ENCODE measurements at regions not wholly inside any gene's neighbourhood (a gene's known extent, or its start where the extent isn't known, plus 50 kb on each side); places are given as distances from the start of the nearest gene placed in this dataset.

- peaks cover 9% of the 10 kb centered on the region for H3K9me3 Mint-ChIP-seq
- no peak overlapping the region for H3K27ac Mint-ChIP-seq
- ATAC-seq (no peak), DNase-seq (no peak)
- no peak for TF ChIP-seq CTCF (IDR thresholded peaks at IDR 0.05)
- no peaks in the 10 kb centered on the region for H3K36me3 Mint-ChIP-seq (ENCODE audit: low read depth)
- no peaks in the 10 kb centered on the region for H3K27me3 Mint-ChIP-seq
- POLR2A ChIA-PET: no interaction called here
- no peak overlapping the region for H3K4me3 Mint-ChIP-seq
- H3K4me1 Mint-ChIP-seq (ENCODE audit: low read depth): no peaks in the 10 kb centered on the region
- CTCF ChIA-PET: no interaction called here
- intact Hi-C loops (cut with micrococcal nuclease): no loop called here
Measured at GRCh38 chr3:6733699-6734394, 127.1 kb upstream of the GRM7 start.

GRCh38 chr3:6734395-6734746, 126.5 kb upstream of the GRM7 start:
- DNase-seq (no peak), ATAC-seq (no peak)
- H3K4me3 Mint-ChIP-seq: no peak overlapping the region
- intact Hi-C loops (cut with micrococcal nuclease): no loop called here
- no peak overlapping the region for H3K27ac Mint-ChIP-seq
- no peaks in the 10 kb centered on the region for H3K4me1 Mint-ChIP-seq (ENCODE audit: low read depth)
- no peaks in the 10 kb centered on the region for H3K27me3 Mint-ChIP-seq
- TF ChIP-seq CTCF (IDR thresholded peaks at IDR 0.05): no peak
- H3K36me3 Mint-ChIP-seq (ENCODE audit: low read depth): no peaks in the 10 kb centered on the region
- peaks cover 9% of the 10 kb centered on the region for H3K9me3 Mint-ChIP-seq
- ChIA-PET POLR2A (no interaction called here), CTCF (no interaction called here)

- DNase-seq (no peak), ATAC-seq (no peak)
- Mint-ChIP-seq H3K27ac (no peak overlapping the region), H3K4me1 (ENCODE audit: low read depth) (no peaks in the 10 kb centered on the region), H3K36me3 (ENCODE audit: low read depth) (no peaks in the 10 kb centered on the region), H3K4me3 (no peak overlapping the region), H3K27me3 (no peaks in the 10 kb centered on the region), H3K9me3 (peaks cover 4% of the 10 kb centered on the region)
- ChIA-PET POLR2A (no interaction called here), CTCF (no interaction called here)
- intact Hi-C loops (cut with micrococcal nuclease): no loop called here
- no peak for TF ChIP-seq CTCF (IDR thresholded peaks at IDR 0.05)
Measured at GRCh38 chr3:6736836-6737629, 123.9 kb upstream of the GRM7 start.

GRCh38 chr3:6737630-6738029, 123.3 kb upstream of the GRM7 start:
- Mint-ChIP-seq H3K27me3 (no peaks in the 10 kb centered on the region), H3K27ac (no peak overlapping the region), H3K4me1 (ENCODE audit: low read depth) (no peaks in the 10 kb centered on the region), H3K4me3 (no peak overlapping the region), H3K9me3 (peaks cover 4% of the 10 kb centered on the region), H3K36me3 (ENCODE audit: low read depth) (no peaks in the 10 kb centered on the region)
- CTCF ChIA-PET: no interaction called here
- DNase-seq (no peak), ATAC-seq (no peak)
- TF ChIP-seq CTCF (IDR thresholded peaks at IDR 0.05): no peak
- POLR2A ChIA-PET: no interaction called here
- intact Hi-C loops (cut with micrococcal nuclease): no loop called here

GRCh38 chr3:6739288-6739687, 121.6 kb upstream of the GRM7 start:
- H3K36me3 Mint-ChIP-seq (ENCODE audit: low read depth): no peaks in the 10 kb centered on the region
- no peaks in the 10 kb centered on the region for H3K27me3 Mint-ChIP-seq
- no peak for TF ChIP-seq CTCF (IDR thresholded peaks at IDR 0.05)
- H3K27ac Mint-ChIP-seq: no peak overlapping the region
- intact Hi-C loops (cut with micrococcal nuclease): no loop called here
- CTCF ChIA-PET: no interaction called here
- H3K4me3 Mint-ChIP-seq: no peak overlapping the region
- DNase-seq (no peak), ATAC-seq (no peak)
- no peaks in the 10 kb centered on the region for H3K4me1 Mint-ChIP-seq (ENCODE audit: low read depth)
- POLR2A ChIA-PET: no interaction called here
- peaks cover 2% of the 10 kb centered on the region for H3K9me3 Mint-ChIP-seq
